ENCODE measurements at regions not wholly inside any gene's neighbourhood (a gene's known extent, or its start where the extent isn't known, plus 50 kb on each side); places are given as distances from the start of the nearest gene placed in this dataset.

- TF ChIP-seq CTCF (IDR thresholded peaks at IDR 0.05) (no peak), EP300 (IDR thresholded peaks at IDR 0.05) (no peak), POLR2A (IDR thresholded peaks at IDR 0.05) (no peak), POLR2AphosphoS5 (IDR thresholded peaks at IDR 0.05) (no peak)
Measured at GRCh38 chr5:12269164-12269563, 364.9 kb upstream of the CTNND2 start.

All from upper lobe of left lung (tissue), 4 donors.